ENCODE measurements at regions not wholly inside any gene's neighbourhood (a gene's known extent, or its start where the extent isn't known, plus 50 kb on each side); places are given as distances from the start of the nearest gene placed in this dataset.

DNA sequence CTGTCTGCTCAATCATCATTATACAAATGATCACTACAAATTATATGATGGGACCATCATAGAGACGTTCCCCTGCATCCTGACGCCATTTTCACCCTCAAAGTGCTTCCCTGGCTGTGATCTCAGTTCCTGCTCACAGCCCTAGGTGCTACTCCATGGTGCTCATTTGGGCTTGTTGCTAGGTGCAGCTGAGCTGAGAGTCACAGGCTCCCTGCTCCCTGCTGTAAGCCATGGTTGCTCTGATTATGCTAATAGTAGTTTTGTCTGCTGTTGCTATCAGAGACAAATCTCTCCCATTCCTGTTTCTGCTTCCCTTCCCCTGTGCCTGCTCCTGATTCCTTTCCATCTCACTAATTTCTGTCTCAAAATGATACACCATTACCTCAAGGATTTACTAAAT lies 474.3 kb downstream of the METTL15 start:
- TF ChIP-seq, protein P1, sequence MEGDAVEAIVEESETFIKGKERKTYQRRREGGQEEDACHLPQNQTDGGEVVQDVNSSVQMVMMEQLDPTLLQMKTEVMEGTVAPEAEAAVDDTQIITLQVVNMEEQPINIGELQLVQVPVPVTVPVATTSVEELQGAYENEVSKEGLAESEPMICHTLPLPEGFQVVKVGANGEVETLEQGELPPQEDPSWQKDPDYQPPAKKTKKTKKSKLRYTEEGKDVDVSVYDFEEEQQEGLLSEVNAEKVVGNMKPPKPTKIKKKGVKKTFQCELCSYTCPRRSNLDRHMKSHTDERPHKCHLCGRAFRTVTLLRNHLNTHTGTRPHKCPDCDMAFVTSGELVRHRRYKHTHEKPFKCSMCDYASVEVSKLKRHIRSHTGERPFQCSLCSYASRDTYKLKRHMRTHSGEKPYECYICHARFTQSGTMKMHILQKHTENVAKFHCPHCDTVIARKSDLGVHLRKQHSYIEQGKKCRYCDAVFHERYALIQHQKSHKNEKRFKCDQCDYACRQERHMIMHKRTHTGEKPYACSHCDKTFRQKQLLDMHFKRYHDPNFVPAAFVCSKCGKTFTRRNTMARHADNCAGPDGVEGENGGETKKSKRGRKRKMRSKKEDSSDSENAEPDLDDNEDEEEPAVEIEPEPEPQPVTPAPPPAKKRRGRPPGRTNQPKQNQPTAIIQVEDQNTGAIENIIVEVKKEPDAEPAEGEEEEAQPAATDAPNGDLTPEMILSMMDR (IDR thresholded peaks at IDR 0.05; ENCODE audit: low read depth, low read length, poor library complexity, severe bottlenecking) = no peak
- TF ChIP-seq EZH2phosphoT487 (IDR thresholded peaks at IDR 0.05; ENCODE audit: borderline replicate concordance, low read length) = no peak

Data from DOHH2 (cell line).